ENCODE measurements at regions not wholly inside any gene's neighbourhood (a gene's known extent, or its start where the extent isn't known, plus 50 kb on each side); places are given as distances from the start of the nearest gene placed in this dataset.

DNA sequence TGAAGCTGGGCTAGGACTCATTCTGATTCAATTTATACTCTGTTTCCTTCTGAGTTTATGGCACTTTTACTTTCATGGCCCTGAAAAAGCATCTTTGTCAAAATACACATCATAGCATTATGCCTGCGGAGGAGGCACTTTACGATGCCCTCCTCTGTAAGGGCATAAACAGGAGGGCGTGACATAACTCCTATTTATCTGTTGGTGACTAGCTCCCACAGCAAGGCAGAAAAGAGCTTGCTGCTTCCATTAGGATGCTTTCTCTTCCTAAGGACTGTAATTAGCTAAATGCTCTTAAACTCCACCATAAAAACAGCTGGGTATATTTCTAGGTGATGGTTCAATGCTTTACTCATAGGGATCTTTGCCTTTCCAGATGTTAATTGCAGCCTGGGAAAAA is 315.2 kb upstream of the GHITM start:
- DNase-seq (ENCODE audit: low read depth in 4 of 4, low spot score in 2 of 4), result no peak

DNA sequence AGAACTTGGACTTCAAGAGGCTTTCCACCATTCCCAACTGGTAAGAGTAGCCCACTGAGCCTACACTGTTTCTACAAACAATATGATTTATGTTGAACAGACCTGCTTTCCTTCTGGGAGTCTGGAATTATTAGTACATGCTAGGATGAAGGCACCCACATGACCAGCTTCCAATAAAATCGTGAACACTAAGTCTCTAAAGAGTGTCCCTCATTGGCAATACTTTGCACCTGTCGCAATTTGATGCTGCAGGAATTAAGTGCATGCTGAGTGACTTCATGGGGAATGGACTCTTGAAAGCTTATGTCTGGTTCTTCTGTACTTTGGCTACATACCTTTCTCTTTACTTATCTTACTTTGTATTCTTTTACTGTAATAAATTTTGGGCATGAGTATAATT is 305.2 kb upstream of the GHITM start:
- DNase-seq (ENCODE audit: low read depth in 4 of 4, low spot score in 2 of 4), result no peak

DNA sequence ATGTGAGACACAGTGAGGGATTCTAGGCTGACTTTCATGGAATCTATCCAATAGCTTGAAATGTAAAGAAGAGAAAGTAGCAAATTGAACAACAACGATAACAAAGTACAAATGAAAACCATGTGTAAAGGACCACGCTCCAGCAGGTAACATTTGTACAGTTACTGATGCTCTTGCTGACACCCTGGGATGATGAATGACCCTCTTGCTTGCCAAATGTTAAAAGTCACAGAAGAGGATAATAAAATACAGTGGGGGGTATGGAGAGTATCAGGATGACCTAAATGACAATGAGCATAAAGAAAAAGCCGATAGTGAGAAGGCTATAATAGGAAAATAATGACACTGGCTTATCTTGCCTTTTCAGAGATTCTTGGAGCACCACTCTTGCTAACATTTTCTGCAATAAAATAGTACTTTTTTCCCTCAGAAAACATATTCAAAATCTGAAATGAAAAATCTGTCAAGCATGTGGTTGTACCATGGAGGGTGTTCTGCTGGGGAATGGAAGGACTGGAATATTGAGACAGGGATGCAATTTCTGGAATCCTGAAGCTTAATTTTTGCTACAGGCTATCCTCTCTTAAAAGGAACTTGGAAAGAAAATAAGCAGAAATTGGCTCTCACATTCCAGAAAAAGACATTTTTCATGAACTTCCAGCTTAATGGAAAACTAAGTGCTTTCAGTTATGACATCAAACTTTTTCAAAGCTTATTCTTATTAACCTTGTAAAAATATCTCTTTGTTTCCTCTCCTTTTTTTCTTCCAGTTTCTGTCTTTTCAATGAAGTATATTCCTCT is 303.2 kb upstream of the GHITM start:
- DNase-seq (ENCODE audit: low read depth in 4 of 4, low spot score in 2 of 4), result no peak

DNA sequence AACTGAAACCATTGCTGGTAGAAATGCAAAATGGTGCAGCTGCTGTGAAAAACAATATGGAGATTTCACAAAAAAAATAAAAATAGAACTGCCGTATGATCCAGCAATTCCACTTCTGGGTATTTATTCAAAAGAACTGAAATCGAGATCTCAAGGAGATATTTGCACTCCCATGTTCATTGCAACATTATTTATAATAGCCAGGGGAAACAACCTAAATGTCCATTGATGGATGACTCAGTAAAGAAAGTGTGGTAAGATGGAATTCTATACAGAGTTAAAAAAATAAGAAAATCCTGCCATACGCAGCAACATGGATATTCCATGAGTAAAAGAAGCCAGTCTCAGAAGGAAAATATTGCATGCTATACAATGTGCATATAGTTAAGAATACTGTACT is 290.6 kb upstream of the GHITM start:
- no peak for DNase-seq (ENCODE audit: low read depth in 4 of 4, low spot score in 2 of 4)

DNA sequence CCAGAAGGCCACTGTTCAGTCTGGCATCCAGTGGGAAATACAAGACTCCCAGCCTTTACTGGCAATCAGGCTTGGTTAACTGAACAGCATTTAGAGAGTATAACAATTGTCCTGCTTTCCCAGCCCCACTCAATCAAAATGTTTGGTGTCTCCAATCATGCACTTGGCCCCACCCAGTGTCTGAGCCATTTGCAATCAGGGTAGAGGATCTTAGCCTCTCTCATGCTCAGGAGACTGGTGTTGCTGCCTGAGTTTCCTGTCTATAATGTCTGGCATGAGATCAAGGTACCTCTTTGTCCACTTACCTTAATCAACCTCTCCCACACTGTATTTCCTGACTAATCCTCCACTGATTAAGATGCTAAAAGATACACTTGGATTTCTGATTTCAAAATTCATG is 290.2 kb upstream of the GHITM start:
- DNase-seq (ENCODE audit: low read depth in 4 of 4, low spot score in 2 of 4), result no peak

DNA sequence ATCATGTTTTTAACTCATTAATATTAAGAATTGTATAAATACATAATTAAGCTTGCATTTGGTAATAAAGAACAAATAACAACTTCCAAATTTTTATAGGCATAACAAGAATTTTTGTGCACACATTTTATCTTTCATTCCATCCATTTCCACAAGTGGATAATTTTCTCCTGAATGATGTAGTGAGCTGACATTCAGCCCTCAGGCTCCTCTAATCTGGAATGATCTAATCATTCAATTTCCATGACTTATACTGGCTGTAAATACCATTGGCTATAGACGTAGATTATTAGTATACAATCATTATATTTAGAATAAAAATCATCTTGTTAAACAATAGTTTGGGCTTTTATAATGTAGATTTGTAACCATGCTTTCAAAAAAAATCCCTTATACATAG is 287.2 kb upstream of the GHITM start:
- no peak for DNase-seq (ENCODE audit: low read depth in 4 of 4, low spot score in 2 of 4)

DNA sequence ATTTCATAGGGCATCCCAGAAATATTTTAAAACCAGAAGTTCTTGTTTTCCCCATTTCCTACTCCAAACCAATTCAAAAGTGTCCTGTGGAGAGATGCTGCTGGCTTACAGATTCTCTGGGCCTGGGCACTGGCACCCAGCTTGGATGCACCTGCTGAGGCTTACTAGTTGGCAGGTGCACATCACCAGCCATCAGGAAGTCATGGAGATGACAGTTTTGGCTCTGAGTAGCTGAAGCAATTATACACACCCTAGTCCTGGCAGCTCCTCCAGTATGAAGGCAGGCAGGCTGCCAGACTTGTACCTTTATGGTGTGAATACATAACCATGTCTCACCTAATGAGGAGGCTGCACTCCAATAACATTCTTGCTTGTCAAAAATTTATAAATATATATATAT is 276.6 kb upstream of the GHITM start:
- DNase-seq (ENCODE audit: low read depth in 4 of 4, low spot score in 2 of 4), result no peak

DNA sequence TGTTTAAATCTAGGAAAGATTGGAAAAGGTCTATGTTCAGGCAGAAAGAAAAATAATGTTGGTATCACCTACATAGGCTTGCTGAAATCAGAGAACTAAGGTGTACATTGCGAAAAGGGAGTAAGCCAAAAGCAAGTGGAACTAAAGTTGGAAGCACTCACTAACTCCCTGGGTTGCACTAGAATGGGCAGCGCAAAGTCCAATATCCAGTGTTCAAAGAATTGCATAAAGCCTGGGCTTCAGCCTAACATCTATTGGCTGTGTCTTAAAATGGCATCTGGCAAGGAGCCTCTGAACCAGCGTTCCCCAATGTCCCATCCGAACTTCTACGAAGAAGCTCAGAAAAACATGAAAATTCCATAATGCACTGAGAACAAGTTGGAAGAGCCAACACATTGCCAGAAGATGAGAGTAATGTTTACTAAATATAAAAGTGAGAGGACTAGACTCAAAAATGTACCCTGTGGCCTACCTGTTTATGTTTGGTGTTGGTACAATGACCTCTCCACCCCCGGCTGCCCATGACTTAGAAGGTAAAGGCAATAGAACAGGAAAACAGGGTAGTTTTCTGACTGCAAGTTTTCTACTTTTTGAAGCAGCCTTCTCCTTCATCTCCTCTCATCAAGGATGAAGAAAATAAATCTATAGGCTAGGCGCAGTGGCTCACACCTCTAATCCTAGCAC is 275.9 kb upstream of the GHITM start:
- DNase-seq (ENCODE audit: low read depth in 4 of 4, low spot score in 2 of 4), result no peak

DNA sequence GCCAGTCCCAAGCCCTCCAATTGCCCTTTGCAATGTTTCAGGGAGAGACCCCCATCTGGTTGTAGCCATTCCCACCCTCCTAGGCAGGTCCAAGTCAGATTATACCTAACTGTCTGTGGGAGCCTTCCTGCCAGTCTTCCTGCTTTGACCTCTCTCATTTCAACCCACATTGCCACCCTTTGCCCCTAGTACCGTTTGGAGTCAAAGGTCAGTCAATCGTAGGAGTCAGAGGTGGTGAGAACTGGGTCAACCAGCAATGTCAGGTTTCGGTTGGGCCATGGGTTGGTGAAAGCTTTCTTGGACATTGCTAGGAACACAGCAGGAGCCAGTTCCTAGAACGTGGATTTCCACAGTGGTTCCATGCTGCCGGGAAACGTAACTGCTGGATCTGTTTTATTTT is 269.4 kb upstream of the GHITM start:
- DNase-seq (ENCODE audit: low read depth in 4 of 4, low spot score in 2 of 4), result no peak

DNA sequence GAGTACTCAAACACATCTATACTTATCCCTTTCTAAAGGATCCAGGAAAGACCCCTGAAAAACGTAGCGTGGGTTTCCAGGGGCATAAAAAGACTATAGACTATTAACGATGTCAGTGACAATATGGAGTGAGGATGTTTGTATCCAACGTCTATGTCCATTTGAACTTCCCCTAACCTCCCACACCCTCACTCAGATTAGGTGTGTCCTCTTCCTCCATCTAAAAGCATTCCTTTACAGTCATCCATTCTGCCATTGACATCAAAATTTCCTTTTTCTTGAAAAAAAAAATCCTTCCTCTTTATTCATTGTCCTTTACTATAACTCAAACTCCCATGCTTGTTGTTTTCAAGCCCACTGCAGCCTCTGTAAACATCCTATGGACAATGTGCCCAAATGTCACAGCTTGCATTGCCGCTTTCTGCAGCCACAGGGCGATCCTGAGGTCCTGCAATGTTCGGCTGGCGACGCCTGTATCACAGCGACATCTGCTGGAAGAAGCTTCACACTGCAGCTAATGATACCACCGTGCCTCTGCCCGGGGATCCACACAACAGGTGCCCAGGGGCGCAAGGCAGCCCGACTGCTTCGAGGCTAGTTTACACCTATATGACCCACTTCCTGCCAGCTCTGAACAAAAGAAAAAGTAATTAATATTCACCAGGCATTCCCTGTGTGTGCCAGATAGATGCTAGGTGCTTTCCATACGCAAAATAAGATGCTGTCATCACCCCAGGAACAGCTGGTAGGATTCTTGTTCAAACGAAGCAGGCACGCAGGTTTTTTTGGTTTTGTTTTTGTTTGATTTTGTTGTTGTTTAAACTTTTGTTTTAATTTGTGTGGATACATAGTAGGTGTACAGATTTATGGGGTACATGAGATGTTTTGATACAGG is 267.9 kb upstream of the GHITM start:
- DNase-seq (ENCODE audit: low read depth in 4 of 4, low spot score in 2 of 4), result peak; percentile 37 to 63 (median 46)

DNA sequence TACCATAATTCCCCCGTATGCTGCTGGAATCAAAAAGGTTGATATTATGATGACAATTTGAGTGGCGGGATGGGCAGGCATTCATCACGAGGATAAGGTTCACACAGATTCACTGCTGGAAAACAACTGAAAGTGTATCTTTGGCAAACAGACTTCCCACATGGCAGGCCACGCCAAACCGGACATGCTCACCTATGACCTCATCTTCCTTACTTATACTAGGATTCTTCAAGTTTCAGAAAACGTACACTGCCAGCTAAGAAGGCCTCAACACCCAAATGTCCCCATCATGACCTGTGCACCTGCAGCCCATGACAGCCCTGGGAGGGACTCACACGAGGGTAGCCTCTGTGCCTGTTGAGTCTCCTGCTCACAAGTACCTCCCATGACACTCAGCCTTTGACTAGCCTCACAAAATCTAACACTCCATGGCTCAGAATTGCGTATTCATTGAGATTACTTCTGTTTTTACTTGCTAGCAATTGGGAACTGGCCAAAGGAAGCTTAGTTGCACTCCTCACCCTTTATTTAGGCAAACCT is 259.0 kb upstream of the GHITM start:
- no peak for DNase-seq (ENCODE audit: low read depth in 4 of 4, low spot score in 2 of 4)

DNA sequence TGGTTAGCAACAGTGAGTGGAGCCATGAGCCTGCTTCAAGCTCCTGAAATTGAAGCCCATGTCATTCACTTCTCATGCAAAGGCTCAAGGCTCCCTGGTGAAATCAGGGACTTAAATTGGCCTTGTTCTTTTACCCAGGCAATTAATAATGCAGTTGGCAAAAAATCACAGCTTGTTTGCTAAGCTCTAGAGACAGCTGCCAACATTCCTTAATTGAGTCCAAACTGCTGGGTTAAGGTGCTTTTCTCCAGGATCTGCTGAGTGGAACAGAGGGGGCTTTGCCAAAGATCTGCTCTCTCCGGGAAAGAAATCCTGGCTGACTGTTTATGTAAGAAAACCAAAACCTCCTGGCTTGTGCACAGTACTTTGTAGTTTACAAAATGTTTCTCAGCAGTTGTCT is 257.6 kb upstream of the GHITM start:
- DNase-seq (ENCODE audit: low read depth in 4 of 4, low spot score in 2 of 4), result no peak

DNA sequence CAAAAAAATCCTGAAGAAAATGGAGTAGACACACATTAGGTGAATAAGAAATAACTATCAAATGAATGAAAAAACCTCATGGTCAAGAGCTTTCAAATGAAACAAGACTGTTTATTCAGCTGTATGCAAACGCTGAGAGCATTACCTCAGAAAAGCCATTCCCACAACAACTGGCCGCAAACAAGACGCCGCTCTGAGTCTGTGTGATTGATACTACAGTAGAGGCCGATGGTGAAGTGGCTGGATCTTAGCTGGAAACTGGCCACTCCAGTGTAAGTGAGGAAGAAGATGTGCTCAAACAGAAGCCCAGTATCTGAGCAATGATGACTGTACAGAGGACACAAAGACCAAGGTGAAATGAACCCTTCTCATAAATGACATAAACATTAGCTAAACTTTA is 252.4 kb upstream of the GHITM start:
- no peak for DNase-seq (ENCODE audit: low read depth in 4 of 4, low spot score in 2 of 4)

DNA sequence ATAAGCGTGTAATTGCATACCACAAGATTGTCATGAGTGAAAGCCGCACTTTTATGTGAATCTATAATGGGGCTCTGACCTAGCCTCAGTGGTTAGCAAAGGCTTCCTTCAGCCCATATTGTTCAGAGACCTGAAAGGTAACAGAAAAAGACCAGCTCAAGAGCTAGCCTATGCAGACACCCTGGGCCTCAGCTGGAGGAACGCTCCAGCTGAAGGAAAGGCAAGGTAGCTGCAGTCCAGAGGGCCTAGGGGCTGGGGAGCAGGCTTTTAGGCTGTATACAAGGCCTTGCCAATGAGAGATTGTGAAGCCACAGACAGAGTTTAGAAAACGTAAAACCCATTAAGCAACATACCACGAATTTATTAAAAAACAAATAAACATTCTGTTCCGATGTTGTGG is 246.6 kb upstream of the GHITM start:
- DNase-seq (ENCODE audit: low read depth in 4 of 4, low spot score in 2 of 4), result no peak

DNA sequence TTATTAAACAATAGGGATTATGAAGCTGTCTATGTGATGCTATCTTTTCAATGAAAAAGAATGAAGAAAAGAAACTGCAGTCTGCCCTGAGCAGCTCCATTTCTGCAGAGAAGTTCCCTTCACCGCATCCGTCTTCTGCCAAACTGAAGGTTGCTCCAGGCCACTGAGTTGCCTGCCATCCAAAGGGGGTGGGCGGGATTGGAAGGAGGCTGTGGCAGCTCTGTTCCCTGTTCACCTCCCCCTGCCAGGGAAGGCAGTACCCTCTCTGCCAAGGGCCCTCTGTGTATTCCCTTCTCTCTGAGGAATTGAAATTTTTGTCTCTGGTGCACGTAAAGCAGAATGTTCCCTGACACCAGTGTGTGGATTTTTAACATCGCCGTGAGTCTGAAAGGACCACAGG is 243.1 kb upstream of the GHITM start:
- DNase-seq (ENCODE audit: low read depth in 4 of 4, low spot score in 2 of 4), result no peak

DNA sequence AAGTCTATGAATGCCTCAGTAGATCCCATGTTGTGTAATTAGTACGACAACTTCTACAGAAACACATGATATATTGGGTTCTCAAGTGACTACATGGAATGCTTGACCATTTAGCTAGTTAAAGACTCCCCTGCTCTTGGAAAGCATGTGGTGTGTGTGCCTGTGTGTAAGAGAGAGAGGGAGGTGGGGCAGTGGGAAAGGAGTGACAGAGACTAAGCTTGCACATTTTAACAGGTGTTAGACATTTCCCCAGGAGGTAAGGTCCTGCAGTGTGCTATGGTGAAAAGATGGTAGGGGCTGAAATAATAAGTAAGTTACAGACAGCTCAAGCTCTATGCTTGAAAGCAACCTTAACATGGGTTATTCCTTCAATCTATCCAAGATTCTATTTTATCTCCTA is 241.7 kb upstream of the GHITM start:
- DNase-seq (ENCODE audit: low read depth in 4 of 4, low spot score in 2 of 4), result no peak

DNA sequence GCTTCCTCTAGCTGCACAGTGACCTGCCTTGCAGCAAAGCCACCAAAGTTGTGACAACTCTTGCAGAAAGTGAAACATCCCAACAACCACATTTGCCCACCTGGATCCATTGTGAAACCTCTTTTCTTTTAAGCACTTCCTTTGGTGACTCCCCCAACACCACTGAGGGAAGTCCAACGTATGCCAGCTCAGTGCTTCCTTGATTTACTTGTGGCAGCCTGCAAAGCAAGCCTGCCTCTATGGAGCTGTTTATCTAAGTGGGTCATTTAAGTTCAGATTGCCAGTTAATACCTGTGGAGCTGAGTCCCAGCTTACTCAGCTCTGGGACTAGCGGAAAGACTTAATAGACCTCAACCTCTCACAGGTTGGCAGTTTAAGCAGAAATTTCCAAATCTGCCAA is 230.8 kb upstream of the GHITM start:
- DNase-seq (ENCODE audit: low read depth in 4 of 4, low spot score in 2 of 4), result no peak

DNA sequence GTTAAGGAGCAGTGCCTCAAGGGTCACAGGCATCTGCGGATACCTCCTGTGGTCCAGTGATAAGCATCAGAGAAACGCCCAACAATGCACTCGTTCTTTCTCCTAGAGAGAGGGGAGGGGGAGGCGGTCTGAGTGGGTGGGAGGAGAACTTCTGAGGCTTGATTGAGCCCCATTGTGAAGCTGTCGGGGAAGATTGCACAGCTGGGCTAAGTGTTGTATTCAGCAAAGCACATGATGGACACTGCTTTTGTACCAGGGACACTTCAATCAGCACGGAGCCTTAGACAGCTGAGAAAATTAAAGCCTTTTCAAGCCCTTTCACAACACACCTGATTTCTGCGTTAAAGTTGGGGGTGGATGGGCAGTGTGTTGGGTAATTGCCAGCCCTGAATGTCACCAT is 230.3 kb upstream of the GHITM start:
- no peak for DNase-seq (ENCODE audit: low read depth in 4 of 4, low spot score in 2 of 4)

DNA sequence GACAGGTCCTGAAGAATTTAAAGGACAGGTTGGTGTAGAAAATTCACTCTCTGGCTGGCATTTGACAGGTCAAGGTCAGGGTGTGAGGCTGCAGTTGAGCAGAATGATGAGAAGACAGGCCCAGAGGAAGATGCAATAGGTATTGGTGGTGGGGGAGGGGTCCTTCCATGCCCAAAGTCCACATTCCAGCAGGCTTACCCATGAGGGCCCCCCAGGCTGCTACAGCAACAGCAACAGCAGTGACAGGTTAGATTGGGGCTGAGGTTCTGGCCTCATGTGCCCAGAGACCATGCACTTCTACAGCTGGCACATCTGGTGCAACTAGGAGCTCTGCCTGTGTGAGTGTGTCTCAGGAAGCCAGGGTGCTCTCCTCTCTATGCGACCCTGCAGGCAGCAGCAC is 223.5 kb upstream of the GHITM start:
- no peak for DNase-seq (ENCODE audit: low read depth in 4 of 4, low spot score in 2 of 4)

DNA sequence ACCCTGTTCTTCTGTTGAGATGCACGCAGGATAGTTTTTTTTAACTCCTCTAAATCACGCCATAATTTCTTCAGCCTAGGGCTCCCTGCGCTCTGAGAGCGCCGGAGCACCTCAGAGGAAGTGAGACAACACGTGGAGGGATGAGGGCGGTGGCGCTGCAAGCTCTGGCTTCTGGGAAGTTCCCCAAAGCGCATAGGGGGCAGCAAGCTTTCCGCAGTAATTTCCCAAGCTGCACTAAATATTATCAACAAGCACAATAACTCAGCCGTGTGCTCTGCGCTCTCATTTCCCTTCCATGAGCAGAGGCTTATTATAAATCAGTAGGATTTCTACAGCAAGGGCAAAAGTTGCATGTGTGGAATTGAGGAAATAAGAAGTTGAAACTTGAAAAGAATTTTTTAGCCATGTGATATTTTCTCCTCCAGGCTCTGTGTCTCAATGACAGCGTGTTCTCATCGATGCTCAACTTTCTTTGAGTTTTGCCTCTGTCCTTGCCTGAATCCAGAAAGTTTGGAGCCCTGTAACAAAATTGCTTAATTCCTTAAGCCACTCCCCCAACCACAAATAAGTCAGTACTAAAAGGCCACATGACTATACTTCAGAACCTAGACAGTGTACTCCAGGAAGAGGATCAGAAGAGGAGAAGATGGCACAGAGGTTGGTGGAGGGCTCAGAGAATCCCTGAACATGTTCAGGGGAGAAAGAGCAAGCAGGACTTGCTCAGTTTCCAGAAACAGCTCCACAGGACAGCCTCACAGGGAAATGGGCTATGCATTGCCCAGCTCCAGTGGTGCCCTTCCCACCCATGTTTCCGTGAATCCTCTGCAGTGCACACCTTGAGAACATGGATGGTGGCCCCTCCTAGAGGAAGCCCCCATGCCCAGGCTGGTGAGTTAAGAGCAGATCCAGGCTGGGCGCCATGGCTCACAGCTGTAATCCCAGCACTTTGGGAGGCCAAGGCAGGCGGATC is 221.5 kb upstream of the GHITM start:
- DNase-seq (ENCODE audit: low read depth in 4 of 4, low spot score in 2 of 4), result peak in 1 of 4 donors; percentile 15

Measured in left renal cortex interstitium (tissue), 4 donors.